GM18907 (cell line): ENCODE measurements at regions not wholly inside any gene's neighbourhood (a gene's known extent, or its start where the extent isn't known, plus 50 kb on each side); places are given as distances from the start of the nearest gene placed in this dataset.
"Not testable (repeated sequence)": the region's sequence is repeated elsewhere in the genome, so short reads cannot be mapped to it uniquely, and the experiment has no call there.

Source experiments
- ATAC-seq: cut with Tn5 transposase; IDR thresholded peaks from one replicate; pipeline ENCODE4 v1.9.1; 2021; ENCODE audit warnings: mild to moderate bottlenecking, moderate library complexity; ENCODE audit not compliant: unreplicated experiment

DNA sequence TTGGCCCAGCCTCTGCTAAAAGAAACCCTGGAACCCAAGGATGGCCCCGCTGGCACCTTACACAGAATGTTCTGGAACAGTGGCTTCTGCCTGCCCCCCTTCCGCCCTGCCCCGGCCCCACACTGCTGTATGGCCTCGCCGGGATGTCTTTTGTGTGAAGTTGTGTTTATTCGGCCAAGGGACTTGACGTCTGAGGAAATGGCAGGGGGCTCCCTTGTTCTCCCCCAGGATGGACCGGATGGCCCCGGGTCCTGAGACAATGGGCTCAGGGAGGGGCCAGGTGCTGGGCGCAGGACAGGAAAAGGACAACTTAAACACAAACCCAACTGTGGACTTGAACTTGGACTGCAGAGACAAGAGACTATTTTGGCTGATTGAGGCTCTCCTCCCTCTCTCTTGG lies 81.6 kb upstream of the GSE1 start:
- no peak for ATAC-seq

DNA sequence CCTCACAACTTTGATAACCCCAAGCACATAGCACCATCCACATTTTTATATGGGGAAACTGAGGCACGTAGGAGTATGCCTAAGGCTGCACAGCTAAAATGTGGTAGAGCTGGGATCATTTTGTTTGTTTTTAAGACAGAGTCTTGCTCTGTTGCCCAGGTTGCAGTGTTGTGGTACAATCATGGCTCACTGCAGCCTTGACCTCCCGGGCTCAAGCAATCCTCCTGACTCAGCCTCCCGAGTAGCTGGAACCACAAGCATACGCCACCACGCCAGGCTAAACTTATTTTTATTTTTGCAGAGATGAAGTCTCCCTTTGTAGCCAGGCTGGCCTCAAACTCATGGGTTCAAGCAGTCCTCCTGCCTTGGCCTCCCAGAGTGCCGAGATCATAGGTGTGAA lies 81.0 kb upstream of the GSE1 start:
- ATAC-seq, result no peak

DNA sequence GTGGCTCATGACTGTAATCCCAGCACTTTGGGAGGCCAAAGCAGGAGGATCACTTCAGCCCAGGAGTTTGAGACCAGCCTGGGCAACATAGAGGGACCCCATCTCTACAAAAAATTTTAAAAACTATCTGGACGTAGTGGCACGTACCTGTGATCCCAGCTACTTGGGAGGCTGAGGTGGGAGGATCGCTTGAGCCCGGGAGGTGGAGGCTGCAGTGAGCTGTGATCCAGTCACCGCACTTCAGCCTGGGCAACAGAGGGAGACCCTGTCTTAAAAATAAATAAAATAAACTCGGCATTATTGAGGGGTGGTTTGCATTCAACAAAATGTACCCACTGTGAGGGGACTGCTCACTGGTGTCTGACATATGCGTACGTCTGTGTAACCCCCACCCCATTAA lies 79.5 kb upstream of the GSE1 start:
- not testable (repeated sequence) for ATAC-seq

DNA sequence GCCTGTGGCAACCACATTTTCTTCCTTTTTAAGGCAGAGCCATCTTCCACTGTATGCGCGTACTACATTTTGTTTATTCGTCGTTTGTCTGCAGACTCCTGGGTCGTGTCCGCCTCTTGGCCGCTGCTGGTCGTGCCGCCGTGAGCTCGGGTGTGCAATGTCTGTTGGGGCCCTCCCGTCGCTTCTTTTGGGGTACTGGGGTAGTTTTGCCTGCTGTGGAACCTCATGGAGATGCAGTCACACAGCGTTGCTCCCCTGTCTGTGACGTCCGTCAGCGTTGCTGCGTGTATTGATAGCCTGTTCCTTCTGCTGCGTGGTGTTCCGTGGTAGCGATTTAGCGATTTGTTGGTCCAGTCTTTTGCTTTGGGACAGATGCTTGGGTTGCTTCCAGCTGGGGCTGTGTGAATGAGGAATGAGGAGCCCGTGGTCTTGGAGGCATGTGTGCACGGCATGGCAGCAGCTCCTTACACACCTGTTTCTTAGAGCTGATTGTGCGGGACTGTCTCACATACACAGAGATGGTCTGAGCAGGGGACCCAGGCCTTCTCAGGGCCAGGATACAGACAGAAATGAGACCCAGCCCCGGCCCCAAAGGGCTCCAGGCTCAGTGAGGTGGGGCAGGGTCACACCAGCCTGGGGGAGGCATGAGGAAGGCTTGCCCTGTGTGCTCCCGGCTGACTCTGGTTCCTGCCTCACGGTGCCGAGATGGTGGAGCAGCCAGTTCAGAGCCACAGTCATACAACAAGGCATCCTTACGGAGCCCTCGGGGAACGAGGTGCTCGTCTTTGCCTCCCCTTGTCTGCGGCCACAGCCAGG lies 78.4 kb upstream of the GSE1 start:
- ATAC-seq, result no peak

DNA sequence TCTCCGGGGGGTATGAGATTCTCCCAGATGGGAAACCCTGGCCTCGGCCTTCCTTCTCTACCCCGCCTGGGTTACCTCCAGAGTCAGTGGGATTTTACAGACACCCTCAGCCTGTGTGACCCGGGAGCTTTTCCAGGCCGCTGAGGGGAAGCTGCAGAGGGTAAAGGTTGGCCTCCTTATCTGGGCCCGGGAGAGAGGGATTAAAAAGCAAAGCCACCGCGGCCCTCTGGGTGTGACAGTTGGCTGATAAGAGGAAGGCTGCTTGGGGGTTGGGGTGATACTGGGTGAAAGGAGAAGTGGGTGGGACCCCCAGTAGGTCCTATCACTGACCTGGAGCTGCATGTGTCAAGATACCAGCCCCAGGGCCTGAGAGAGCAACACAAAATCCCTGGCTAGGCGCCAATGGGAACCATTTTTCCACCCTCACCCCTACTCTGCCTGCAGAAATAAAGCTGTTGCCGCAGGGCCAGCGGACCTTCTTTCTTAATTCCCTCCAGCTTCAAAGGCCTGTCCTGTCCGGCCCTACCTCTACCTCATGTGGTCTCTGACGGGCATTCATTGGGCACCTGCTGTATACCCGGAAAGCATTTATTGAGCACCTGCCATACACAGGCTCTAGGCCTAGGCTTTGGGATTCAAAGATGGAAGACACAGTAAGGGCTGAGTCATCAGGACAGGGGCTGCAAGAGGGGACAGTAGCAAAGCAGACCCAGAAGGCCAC lies 77.6 kb upstream of the GSE1 start:
- ATAC-seq, result no peak

DNA sequence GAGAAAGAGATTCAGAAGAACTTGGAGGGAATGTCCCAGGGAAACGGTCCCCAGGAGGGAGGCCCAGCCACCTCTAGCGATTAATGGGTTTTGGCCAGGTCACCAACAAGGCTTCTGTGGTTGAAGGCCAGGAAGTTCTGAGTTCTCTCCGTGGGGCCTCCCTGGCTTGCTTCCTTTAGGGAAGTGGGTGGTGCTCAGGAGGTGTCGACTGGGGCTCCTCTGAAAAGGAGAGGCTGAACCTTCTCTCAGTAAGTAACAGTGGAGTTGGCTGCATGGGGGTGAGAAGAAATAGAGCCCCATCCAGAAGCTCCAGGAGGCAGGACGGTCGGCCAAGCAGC lies 77.1 kb upstream of the GSE1 start:
- no peak for ATAC-seq

DNA sequence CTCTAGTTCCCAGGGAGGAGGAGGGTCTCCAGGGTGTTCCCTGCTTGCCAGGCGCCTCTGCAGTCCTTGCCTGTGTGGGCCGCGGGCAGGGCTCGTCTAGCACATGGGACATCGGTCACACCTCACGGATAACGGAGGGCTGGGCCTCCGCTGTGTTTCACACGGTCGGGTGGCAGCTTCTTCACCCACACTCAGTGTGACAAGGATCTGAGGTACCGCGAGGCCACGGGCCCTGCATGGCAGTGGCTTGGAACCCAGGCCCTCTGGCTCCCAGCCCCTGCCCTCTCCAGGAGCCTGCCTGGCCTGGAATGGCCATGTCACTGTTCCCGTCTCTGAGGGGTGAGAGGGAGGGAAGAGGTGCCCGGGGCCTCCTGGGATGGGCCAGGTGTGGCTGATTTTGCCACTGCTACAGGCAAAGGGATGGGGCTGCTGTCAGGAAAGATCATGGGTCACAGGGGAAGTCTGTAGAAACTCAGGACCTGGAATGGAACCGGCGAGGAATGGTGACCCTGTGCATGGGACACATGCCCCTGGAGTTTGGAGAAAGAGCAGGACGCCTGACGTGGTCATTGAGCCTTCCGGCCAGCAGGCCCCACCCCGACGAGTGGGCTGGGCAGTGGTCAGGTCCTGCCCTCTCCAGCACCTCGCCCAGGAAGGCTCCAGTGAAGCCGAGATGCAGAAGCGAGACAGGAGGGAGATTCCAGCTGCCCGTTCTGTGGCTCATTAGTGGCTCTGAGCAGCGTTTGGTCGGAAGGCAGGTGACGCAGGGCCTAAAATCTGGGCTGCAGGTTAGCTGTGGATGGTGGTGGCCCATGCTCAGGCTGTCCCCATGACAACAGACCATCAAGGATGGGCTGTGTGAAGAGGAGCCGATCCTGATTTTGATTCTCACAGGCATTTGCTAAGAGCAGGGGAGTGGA lies 76.5 kb upstream of the GSE1 start:
- no peak for ATAC-seq

DNA sequence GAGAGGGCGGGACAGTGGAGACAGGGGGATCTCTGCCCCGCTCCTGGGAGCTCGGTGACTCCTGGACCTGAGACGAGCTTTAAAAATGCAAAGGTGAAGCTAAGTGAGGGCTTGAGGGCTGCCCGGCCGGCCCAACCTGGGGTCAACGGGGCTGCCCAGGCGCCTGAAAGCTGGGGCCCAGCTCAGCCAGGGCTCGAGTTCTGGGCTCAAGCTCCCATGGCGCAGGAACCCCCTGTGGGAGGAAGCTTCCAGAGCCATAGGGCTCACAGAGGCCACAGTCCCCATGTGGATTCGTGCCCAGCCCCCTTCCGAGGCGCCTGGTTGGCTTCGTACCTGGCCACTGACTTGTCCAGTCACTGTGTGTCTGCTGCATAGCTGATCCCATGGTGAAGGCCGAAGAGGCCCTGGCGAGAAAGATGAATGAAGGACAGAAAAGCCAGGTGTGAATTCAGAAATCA lies 75.8 kb upstream of the GSE1 start:
- ATAC-seq, result no peak

DNA sequence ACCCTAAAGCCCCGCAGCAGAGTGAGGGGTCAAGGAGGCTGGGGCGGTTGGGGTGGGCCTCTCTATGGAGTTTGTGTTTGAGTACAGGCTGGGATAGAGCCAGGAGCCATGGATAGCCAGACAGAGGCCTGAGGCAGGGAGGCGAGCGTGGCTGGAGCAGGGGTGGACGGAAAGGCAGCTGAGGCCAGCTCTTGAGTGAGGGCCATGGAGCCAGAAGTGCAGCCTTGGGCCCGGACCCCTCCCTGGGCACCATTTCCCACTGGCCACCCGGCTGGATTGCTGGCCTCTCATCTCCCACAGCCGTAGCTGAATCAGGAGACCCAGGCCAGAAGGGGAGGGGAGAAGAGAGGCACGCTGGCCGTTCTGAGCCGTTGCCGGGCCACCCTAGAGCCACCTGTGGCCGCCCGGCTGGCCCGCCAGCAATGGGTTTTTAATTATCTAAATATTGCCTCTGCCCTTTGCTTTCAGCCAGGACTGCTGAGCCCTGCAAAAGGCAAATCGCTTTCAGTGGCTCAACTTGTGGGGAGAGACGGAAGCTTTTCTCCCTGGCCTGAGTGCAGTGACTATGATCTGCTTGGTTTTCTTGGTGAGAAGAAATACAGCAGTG lies 75.2 kb upstream of the GSE1 start:
- ATAC-seq, result no peak

DNA sequence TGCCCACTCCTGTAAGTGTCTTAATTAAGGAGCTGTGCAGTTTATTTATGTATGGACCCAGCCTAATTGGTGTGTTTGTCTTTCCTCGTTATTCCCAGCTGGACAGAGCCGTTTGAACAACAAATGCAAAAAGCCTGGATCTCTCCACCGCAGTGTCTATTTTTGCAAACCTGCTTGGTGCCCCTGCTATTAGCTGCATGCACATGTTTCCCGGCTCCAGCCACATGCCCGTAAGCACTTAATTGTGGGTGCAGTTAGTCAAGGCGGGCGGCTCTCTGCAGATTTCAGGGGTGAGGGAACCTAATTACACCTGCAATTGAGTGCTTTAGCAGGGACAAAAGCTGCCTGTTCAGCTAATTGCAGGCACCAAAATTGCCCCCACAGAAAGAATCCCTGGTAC lies 74.0 kb upstream of the GSE1 start:
- ATAC-seq, result no peak

DNA sequence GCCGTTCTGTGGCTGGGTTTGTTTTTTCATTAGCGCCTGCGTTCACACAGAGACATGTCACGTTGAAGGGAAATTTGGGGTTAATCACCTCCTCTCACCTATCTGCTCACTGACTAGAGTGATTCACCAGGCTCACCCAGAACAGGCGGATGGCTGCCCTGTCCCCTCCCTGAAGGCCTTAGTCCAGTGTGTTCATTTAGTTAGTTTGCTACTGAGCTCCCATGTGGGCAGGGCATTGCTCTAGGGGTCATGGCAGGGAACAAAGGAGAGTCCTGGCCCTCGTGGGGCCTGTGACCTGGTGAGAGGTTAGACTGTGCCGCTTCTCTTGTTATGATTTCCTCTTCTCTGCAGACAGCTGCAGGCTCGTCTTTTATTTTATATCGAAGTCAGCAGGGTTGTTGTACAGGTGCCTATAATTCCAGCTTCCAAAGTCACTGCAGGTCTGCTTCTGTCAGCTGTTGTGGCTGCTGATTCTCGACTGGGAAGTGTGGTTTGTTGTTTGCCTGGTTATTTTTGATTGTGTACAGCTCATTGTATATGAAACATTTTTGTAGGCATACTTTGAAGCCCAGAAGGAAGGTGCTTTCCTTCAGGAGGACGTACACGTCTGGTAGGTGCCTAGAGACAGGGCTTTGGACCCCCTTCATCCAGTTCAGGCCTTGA lies 73.4 kb upstream of the GSE1 start:
- no peak for ATAC-seq

DNA sequence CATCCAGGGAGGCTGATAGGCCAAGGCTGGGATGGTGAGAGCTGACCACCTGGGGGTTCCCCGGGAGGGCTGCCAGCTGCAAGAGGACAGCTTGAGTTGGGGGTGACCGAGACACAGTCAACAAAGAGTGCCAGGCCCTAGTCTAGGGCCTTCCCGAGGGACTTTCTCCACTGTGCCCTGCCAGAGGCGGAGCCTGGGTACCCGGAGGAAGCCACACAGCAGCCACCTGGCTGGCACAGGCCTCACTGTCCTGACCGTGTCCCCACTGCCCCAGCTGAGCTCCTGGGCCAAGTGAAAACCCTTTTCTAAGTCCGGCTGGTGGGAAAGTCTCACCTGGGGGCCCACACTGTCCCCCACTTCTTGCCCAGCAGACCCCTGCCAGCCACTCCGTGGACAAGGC lies 71.9 kb upstream of the GSE1 start:
- ATAC-seq, result no peak

DNA sequence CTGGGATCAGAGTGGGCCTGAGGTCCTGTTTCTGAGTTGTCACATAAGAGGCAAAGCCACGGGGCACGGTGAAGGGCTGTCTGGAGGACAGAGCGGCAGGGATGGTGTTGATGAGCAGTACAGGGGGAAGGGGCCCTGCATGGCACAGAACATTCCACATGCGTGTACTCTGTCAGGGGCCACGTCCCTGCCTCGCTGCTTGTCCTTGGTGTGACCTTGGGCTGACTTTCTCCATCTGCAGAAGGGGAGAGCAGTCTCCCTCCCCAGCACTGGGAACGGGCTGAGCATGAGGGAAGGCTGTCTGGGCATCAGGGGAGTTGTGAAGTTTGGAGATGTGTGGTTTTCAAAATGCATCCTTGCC lies 71.5 kb upstream of the GSE1 start:
- no peak for ATAC-seq

DNA sequence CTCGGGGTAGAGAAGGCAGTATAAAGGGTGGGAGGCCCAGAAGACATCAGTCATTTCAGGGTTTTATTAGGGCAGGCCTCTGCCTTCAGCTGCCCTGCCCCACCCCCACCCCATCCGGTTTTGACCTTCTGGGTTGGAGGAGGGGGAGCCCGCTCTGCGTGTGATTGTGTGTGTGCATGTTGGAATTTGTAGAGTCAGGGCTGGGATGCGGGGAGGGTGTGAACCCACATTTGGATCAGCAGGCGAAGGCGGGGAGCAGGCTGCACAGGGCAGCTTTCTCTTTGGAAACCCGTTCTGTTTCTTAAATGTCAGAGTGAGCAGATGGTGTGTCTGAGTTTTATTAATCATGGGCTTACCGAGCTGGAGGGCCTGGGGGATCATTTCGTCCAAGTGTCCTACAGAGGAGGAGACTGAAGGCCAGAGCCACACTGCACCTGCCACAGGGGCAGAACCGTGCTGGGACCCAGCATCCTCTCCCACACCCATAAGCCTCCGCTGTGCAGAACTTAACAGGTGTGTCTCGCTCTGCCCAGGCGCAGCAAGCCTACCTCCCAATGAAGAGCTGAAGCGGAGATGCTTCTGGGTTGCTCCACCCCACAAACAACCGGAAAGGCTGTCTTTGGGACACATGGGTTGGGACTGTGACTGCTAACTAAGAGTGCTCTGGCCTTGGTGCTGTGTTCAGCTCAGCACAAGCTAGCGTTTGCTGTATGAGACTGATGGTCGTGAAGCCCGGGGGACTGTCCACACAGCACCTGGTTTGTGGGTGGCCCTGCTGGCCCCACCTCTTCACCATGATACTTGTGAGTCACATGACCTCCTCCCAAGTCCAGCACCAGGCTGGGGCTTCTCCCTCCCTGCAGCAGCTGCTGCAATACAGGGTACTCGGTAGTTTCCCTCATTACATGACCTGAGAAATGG lies 70.9 kb upstream of the GSE1 start:
- ATAC-seq, result no peak

DNA sequence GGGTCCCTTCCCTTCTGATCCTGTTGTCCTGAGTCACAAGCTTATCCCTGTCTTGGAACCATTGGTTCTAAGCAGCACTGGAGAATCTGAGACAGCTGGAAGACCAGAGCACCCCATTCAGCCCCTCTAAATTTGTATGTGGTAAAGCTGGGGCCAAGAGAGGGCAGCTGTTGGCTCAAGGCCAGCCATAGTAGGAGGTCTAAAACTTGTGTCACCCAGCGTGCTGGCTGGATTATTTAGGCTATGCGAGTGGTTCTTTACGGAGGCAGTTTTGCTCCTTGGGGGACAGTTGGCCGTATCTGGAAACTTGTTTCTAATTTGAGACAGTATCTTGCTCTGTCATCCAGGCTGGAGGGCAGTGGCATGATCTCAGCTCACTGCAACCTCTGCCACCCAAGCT lies 69.6 kb upstream of the GSE1 start:
- ATAC-seq, result no peak

DNA sequence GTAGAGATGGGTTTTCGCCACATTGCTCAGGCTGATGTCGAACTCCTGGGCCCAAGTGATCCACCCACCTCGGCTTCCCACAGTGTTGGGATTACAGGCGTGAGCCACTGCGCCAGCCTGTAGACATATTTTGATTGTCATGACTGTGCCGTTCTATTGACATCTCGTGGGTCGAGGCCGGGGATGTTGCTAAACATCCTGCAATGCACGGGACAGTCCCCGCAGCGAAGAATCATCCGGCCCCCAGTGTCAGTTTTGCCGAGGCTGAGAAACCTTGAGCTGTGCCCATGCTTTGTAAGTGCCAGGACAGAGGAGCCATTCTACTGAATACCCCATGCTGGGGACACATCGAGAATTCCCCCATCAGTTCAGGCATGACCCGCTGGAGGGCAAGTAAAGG lies 69.1 kb upstream of the GSE1 start:
- ATAC-seq, result no peak

DNA sequence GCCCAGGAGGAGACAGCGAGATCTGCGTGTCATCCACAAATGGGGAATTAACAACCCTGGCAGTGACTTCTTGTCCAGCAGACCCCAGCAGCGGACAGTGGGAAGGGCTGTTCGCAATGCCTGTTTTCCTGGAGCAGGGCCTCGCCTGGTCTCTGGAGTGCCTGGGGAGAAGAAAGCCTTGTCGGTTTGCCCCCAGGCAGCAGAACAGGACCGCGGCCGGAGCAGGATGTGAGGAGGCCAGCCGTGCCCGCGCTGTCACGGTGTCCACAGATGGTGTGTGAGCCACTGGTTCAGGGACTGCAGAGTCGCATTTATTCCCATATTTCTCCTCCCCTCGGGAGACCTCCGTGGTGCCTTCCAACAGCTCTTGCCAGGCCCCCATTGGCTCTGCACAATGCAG lies 68.5 kb upstream of the GSE1 start:
- no peak for ATAC-seq

DNA sequence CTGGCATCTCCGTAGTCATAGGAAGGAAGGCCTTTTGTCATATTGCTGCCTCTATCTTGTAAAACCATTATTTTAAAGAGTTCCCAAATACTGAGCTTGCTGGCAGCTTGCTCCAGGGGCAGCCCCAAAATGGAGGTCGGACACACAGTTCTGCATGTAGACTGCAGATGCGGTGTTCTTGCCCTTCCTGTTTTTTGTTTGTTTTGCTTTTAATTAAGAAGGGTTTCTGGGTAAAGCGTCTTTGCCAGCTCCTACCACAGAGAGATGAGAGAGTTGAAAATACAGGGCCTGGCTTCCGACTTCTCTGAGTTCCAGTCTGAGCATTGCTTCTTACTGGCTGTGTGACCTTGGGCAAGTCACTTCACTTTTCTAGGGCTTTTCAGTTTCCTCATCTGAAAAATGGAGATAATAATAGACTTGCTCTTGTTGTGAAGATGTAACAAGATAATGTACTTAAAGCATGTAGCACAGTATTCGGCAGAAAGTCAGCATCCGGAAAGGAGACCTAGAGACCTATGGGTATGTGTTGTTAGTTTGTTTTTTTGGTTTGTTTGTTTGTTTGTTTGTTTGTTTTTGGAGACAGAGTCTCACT lies 67.8 kb upstream of the GSE1 start:
- no peak for ATAC-seq
